ENCODE measurements at regions not wholly inside any gene's neighbourhood (a gene's known extent, or its start where the extent isn't known, plus 50 kb on each side); places are given as distances from the start of the nearest gene placed in this dataset.
"Not testable (repeated sequence)": the region's sequence is repeated elsewhere in the genome, so short reads cannot be mapped to it uniquely, and the experiment has no call there.

DNA sequence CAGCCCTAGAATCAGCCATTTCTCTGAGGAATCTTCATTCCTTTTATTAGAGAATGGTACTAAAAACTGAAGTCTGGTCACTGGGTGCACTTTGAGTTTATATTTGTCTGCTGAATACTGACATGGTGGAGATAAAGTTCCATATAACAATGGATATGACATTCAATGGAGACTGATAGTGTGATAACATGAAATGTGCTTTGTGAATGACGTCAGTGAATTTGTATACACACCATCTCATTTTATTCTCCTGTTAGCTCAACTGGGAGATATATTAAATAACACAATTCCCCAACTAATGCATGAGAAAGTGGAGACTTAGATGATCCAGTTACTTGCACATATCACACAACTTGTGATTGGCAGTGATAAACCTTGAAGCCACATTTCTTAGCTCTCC, 446.7 kb downstream of the DOK5 start:
- TF ChIP-seq, protein P1, sequence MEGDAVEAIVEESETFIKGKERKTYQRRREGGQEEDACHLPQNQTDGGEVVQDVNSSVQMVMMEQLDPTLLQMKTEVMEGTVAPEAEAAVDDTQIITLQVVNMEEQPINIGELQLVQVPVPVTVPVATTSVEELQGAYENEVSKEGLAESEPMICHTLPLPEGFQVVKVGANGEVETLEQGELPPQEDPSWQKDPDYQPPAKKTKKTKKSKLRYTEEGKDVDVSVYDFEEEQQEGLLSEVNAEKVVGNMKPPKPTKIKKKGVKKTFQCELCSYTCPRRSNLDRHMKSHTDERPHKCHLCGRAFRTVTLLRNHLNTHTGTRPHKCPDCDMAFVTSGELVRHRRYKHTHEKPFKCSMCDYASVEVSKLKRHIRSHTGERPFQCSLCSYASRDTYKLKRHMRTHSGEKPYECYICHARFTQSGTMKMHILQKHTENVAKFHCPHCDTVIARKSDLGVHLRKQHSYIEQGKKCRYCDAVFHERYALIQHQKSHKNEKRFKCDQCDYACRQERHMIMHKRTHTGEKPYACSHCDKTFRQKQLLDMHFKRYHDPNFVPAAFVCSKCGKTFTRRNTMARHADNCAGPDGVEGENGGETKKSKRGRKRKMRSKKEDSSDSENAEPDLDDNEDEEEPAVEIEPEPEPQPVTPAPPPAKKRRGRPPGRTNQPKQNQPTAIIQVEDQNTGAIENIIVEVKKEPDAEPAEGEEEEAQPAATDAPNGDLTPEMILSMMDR (conservative IDR thresholded peaks at IDR 0.05; ENCODE audit: low read depth, low read length), result no peak
- no peak overlapping the region for H3K4me3 ChIP-seq (ENCODE audit: low read depth, low read length)

DNA sequence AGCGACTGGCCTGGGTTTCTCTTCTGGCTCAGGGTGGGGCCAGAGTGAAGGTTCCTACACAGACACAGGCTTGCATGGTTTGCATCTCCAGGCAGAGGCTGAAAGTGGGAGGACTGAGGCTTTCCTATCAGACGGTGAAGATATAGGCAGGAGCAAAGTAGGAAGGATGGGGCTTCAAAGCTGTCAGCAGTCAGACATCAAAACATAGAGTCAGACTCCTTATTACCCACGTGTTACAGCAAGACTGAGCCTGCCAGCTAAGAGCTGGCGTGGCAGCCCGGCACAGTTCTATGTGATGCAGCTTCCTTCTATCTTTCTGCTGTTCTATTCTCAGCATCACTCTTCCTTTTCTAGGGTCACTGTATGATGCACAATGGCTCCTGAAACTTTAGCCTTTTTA, 445.1 kb downstream of the DOK5 start:
- TF ChIP-seq, protein P1 (conservative IDR thresholded peaks at IDR 0.05; ENCODE audit: low read depth, low read length), result no peak

More for the DNA sequence above, 446.7 kb downstream of the DOK5 start:
- no peak for DNase-seq (ENCODE audit: low read depth)

DNA sequence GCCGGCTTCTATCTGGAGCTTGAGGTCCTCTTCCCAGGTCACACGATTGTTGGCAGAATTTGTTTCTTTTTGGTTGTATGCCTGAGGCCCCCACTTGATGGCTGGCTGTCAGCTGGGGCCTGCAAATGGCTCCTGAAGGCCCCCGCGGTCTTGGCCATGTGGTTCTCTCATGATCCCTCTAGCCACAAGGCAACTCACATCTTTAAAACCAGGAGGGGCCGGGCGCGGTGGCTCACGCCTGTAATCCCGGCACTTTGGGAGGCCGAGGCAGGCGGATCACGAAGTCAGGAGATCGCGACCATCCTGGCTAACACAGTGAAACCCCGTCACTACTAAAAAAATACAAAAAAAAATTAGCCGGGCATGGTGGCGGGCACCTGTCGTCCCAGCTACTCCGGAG, 443.6 kb downstream of the DOK5 start:
- DNase-seq (ENCODE audit: low read depth); H3K4me3 ChIP-seq (ENCODE audit: low read depth, low read length): not testable (repeated sequence)

More for the DNA sequence above, 445.1 kb downstream of the DOK5 start:
- DNase-seq (ENCODE audit: low read depth), result no peak
- no peak overlapping the region for H3K4me3 ChIP-seq (ENCODE audit: low read depth, low read length)

DNA sequence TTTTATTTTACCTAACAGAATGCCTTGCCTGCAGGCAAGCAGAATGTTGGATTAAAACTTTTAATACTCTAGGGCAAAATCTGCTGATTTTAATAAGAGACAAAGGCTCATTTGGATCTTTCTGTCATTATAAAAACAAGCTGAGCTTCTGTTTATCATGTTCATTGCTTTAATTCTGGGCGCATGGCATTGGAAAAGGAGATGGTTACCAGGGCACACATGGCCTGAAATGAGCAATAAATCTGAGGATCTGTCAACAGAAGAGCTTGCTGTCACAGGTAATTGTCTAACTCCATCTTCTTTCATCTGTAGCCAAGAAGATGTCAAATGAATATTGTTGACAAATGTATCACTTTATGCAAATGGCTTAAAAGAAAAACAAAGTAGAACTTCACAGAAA, 439.6 kb downstream of the DOK5 start:
- TF ChIP-seq, protein P1 (conservative IDR thresholded peaks at IDR 0.05; ENCODE audit: low read depth, low read length), result no peak
- no peak for DNase-seq (ENCODE audit: low read depth)
- no peak overlapping the region for H3K4me3 ChIP-seq (ENCODE audit: low read depth, low read length)

DNA sequence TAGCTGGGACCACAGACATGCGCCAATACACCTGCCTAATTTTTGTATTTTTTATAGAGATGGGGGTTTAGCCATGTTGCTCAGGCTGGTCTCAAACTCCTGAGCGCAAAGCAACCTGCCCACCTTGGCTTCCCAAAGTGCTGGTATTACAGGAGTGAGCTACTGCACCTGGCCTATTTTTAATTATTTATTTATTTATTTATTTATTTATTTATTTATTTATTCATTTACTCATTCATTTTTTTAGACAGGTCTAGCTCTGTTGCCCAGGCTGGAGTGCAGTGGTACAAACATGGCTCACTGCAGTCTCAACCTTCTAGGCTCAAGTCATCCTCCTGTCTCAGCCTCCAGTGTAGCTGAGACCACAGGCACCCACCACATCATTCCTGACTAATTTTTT, 434.3 kb downstream of the DOK5 start:
- TF ChIP-seq, protein P1 (conservative IDR thresholded peaks at IDR 0.05; ENCODE audit: low read depth, low read length), result no peak
- no peak for DNase-seq (ENCODE audit: low read depth)
- no peak overlapping the region for H3K4me3 ChIP-seq (ENCODE audit: low read depth, low read length)

DNA sequence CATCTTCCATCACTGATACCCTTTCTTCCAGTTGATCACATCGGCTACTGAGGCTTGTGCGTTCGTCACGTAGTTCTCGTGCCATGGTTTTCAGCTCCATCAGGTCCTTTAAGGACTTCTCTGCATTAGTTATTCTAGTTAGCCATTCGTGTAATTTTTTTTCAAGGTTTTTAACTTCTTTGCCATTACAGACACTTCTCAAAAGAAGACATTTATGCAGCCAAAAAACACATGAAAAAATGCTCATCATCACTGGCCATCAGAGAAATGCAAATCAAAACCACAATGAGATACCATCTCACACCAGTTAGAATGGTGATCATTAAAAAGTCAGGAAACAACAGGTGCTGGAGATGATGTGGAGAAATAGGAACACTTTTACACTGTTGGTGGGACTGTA, 430.7 kb downstream of the DOK5 start:
- not testable (repeated sequence) for DNase-seq (ENCODE audit: low read depth)

DNA sequence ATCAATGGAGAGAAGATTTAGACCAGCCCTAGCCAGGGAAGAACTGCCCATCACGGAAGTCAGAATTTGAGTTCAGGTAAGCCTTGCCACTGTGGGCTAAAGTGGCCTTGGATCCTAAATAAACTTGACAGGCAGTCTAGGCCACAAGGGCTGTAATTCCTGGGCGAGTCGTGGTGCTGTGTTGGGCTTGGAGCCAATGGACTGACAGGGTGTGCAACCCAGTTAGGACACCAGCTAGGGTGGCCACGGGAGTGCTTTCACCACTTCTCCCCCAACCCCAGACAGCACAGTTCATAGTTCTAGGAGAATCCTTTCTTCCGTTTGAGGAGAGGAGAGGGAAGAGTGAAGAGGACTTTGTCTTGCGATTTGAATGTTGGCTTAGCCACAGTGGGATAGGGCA, 422.4 kb downstream of the DOK5 start:
- DNase-seq (ENCODE audit: low read depth), result no peak
- TF ChIP-seq, protein P1 (conservative IDR thresholded peaks at IDR 0.05; ENCODE audit: low read depth, low read length), result no peak
- H3K4me3 ChIP-seq (ENCODE audit: low read depth, low read length), result no peak overlapping the region

More for the DNA sequence above, 430.7 kb downstream of the DOK5 start:
- not testable (repeated sequence) for H3K4me3 ChIP-seq (ENCODE audit: low read depth, low read length)

DNA sequence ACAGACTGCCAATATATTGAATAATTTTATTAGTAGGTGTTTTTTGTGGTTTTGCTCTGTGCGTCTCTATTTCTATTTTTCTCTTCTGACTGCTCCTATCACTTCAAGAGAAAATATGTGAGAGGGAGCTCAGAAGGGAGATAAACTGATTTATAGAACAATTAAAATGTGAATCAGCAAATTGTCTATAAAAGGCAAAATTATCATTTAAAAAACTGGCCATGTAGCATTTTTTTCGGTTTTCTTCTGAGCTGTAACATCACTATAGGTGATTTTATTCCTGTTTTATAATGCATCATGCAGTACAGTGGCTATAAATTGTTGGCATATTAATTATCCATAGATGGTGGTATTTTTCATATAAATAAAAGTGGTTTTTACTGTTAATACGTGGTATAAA, 416.5 kb downstream of the DOK5 start:
- TF ChIP-seq, protein P1 (conservative IDR thresholded peaks at IDR 0.05; ENCODE audit: low read depth, low read length), result no peak
- H3K4me3 ChIP-seq (ENCODE audit: low read depth, low read length), result no peak overlapping the region
- DNase-seq (ENCODE audit: low read depth), result no peak

Measured in epithelial cell of proximal tubule (primary cell).